MCF 10A (cell line): ENCODE measurements at regions not wholly inside any gene's neighbourhood (a gene's known extent, or its start where the extent isn't known, plus 50 kb on each side); places are given as distances from the start of the nearest gene placed in this dataset.

ENCODE experiments used
- BruUV-seq: library from RNA; stranded (reverse); fragments of 400-500 nt; replicated peaks from 2 replicates; lab custom pipeline; 2021; lab: Mats Ljungman, UMichigan
- CTCF ChIA-PET: fragments of 300-600 bp; sonication (Branson Sonifier 250); formaldehyde crosslinking; extraction: SDS; loops from one replicate; lab custom pipeline; 2021; ENCODE audit warnings: antibody characterized with exemption, inconsistent platforms; lab: Yijun Ruan, JAX
- POLR2A ChIA-PET: fragments of 300-600, 350-650 bp; sonication (Branson Sonifier 250); formaldehyde crosslinking; extraction: SDS; loops from one replicate; lab custom pipeline; 2020; ENCODE audit warnings: antibody characterized with exemption, inconsistent platforms; lab: Yijun Ruan, JAX
- DNase-seq: peaks from one replicate; pipeline ENCODE4 v3.0.0-alpha.2; 2018; ENCODE audit not compliant: unreplicated experiment
- H3K27ac Mint-ChIP-seq: one replicate; pipeline ENCODE4 v1.8.0; 2022; ENCODE audit warnings: mild to moderate bottlenecking, low read depth, mixed read lengths; ENCODE audit not compliant: unreplicated experiment
- H3K27me3 Mint-ChIP-seq: one replicate; pipeline ENCODE4 v1.8.0; 2022; ENCODE audit warnings: mixed read lengths; ENCODE audit not compliant: insufficient read depth, unreplicated experiment
- H3K36me3 Mint-ChIP-seq: one replicate; pipeline ENCODE4 v1.8.0; 2022; ENCODE audit warnings: mild to moderate bottlenecking, moderate library complexity, mixed read lengths; ENCODE audit not compliant: insufficient read depth, unreplicated experiment
- H3K4me1 Mint-ChIP-seq: one replicate; pipeline ENCODE4 v1.8.0; 2022; ENCODE audit warnings: mixed read lengths; ENCODE audit not compliant: insufficient read depth, unreplicated experiment
- H3K4me3 Mint-ChIP-seq: one replicate; pipeline ENCODE4 v1.8.0; 2022; ENCODE audit warnings: mild to moderate bottlenecking, moderate library complexity, mixed read lengths; ENCODE audit not compliant: unreplicated experiment
- H3K9me3 Mint-ChIP-seq: one replicate; pipeline ENCODE4 v1.8.0; 2022; ENCODE audit warnings: mixed read lengths; ENCODE audit not compliant: unreplicated experiment
- intact Hi-C: fragments of 100-400 bp; cut with micrococcal nuclease; formaldehyde crosslinking; loops from 2 replicates; pipeline ENCODE4 v1.14.1; 2022
- TF ChIP-seq, protein P1 (sequence below): fragments of 200-600 bp; IDR thresholded peaks from one replicate; pipeline ENCODE4 v1.8.0; 2022; ENCODE audit warnings: antibody characterized with exemption, mild to moderate bottlenecking; ENCODE audit not compliant: unreplicated experiment

DNA sequence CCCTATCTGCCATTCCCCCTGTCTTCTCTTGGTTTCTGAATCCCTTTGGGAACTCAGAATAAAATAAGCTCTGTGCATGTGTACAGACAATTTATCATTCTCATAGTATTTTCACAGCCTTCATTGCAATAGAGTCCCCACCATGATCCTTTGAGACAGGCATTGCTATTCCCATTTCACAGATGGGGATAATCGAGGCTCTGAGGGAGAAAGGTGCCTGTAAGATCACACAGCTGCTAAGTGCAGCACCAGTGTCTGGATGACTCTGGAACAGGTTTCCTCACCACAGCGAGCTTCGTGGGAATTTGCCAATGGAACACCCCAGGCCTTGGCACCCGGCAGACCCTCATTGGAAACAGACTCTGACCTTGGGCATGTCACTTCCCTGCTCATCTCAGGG, 293.6 kb downstream of the NSG2 start:
- intact Hi-C loops: no loop called here
- CTCF ChIA-PET: interaction anchor here (0.5 to 3.9 kb wide), 6 partner anchors 11 to 150 kb away, joined by 3 to 17 read pairs (median 4); no protein-coding TSS in a partner anchor
- POLR2A ChIA-PET: interaction anchor here (0.8 to 2.5 kb wide), 3 partner anchors 10 to 71 kb away, joined by 3 to 8 read pairs (median 4); no protein-coding TSS in a partner anchor
- Mint-ChIP-seq H3K27me3 (no peaks in the 10 kb centered on the region), H3K36me3 (no peaks in the 10 kb centered on the region), H3K4me3 (no peak overlapping the region), H3K27ac (no peak overlapping the region), H3K9me3 (no peaks in the 10 kb centered on the region), H3K4me1 (peaks cover 12% of the 10 kb centered on the region)
- no TSS peak for BruUV-seq
- no peak for DNase-seq
- TF ChIP-seq, protein P1, sequence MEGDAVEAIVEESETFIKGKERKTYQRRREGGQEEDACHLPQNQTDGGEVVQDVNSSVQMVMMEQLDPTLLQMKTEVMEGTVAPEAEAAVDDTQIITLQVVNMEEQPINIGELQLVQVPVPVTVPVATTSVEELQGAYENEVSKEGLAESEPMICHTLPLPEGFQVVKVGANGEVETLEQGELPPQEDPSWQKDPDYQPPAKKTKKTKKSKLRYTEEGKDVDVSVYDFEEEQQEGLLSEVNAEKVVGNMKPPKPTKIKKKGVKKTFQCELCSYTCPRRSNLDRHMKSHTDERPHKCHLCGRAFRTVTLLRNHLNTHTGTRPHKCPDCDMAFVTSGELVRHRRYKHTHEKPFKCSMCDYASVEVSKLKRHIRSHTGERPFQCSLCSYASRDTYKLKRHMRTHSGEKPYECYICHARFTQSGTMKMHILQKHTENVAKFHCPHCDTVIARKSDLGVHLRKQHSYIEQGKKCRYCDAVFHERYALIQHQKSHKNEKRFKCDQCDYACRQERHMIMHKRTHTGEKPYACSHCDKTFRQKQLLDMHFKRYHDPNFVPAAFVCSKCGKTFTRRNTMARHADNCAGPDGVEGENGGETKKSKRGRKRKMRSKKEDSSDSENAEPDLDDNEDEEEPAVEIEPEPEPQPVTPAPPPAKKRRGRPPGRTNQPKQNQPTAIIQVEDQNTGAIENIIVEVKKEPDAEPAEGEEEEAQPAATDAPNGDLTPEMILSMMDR: no peak

DNA sequence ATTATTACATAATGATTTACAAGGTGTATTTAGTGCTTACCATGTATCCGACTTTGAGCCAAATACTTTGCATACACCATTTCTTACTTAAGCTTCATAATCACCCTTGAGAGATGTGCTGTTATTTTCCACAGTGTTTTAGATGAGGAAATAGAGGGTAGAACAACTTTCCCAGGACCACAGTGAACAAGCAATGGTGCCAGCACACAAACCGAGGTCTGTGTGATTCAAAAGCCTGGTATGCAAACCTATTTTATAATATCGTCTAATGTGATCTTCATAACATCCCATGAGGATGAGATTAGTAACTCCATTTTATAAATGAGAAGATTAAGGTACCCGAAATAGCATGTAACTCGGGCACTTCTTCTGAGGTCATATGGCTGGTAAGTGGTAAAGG, 294.7 kb downstream of the NSG2 start:
- intact Hi-C loops: no loop called here
- no peak overlapping the region for H3K27ac Mint-ChIP-seq
- no peak for DNase-seq
- H3K27me3 Mint-ChIP-seq: no peaks in the 10 kb centered on the region
- BruUV-seq: no TSS peak
- peaks cover 12% of the 10 kb centered on the region for H3K4me1 Mint-ChIP-seq
- ChIA-PET CTCF (interaction anchor here (0.8 to 3.9 kb wide), 6 partner anchors 10 to 596 kb away, joined by 3 to 17 read pairs (median 6); no protein-coding TSS in a partner anchor), POLR2A (interaction anchor here (0.6 to 2.5 kb wide), 5 partner anchors 8 to 484 kb away, joined by 3 to 8 read pairs (median 3); no protein-coding TSS in a partner anchor)
- TF ChIP-seq, protein P1: no peak
- H3K9me3 Mint-ChIP-seq: no peaks in the 10 kb centered on the region
- H3K36me3 Mint-ChIP-seq: no peaks in the 10 kb centered on the region
- H3K4me3 Mint-ChIP-seq: no peak overlapping the region

DNA sequence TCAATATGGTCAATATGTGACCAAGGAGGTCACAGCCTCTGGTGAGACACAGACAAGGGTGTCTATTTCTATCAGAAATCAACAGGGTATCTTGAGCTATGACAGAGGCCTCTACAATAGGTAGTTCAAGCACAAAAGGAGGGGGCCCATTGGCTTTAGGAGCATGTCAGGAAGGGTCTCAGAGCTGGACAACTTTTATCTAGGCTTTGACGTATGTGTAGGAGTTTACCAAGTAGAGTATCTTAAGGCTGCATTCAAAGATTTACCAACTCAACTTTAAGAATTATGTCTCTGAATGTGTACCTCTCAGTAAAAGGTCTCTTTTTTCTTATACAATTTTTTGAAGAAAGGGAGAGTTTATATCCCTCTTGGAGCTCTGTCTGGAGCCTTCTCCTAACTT, 297.2 kb downstream of the NSG2 start:
- H3K27me3 Mint-ChIP-seq: peaks cover 11% of the 10 kb centered on the region
- no TSS peak for BruUV-seq
- ChIA-PET POLR2A (no interaction called here), CTCF (interaction anchor here (0.7 to 2.9 kb wide), 5 partner anchors 11 to 62 kb away, joined by 3 to 10 read pairs (median 3); no protein-coding TSS in a partner anchor)
- no peaks in the 10 kb centered on the region for H3K36me3 Mint-ChIP-seq
- H3K4me1 Mint-ChIP-seq: peaks cover 12% of the 10 kb centered on the region
- intact Hi-C loops: no loop called here
- no peak overlapping the region for H3K27ac Mint-ChIP-seq
- DNase-seq: no peak
- peaks cover 8% of the 10 kb centered on the region for H3K9me3 Mint-ChIP-seq
- TF ChIP-seq, protein P1: no peak
- no peak overlapping the region for H3K4me3 Mint-ChIP-seq

DNA sequence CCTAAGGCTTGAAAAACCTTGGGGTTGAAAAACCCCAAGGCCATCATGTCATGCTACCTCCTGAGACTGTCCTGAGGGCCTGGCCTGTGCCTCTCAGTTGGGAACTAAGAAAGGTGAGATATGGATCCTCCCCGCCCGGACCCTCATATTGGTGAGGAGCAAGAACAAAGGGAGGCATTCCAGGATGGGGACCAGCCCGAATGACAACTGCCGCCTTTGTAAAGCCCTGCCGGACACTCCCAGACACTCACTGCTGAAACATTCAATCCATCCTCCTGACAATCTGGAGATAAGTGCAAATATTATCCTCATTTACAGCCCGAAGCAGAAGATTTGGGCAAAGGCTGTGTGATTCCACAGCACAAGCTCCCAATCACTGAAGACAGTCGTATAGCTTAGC, 298.3 kb downstream of the NSG2 start:
- CTCF ChIA-PET: interaction anchor here (1.2 to 2.9 kb wide), 6 partner anchors 10 to 76 kb away, joined by 3 to 10 read pairs (median 4); no protein-coding TSS in a partner anchor
- Mint-ChIP-seq H3K27ac (no peak overlapping the region), H3K4me3 (no peak overlapping the region), H3K9me3 (peaks cover 8% of the 10 kb centered on the region), H3K27me3 (peaks cover 11% of the 10 kb centered on the region), H3K36me3 (no peaks in the 10 kb centered on the region), H3K4me1 (peaks cover 3% of the 10 kb centered on the region)
- no TSS peak for BruUV-seq
- TF ChIP-seq, protein P1: no peak
- DNase-seq: no peak
- POLR2A ChIA-PET: interaction anchor here (0.9 to 1.3 kb wide), 2 partner anchors 11 to 17 kb away, joined by 3 to 10 read pairs; no protein-coding TSS in a partner anchor
- intact Hi-C loops: no loop called here
